ENCODE measurements at regions not wholly inside any gene's neighbourhood (a gene's known extent, or its start where the extent isn't known, plus 50 kb on each side); places are given as distances from the start of the nearest gene placed in this dataset.

- TF ChIP-seq CTCF (IDR thresholded peaks at IDR 0.05) (no peak), POLR2A (IDR thresholded peaks at IDR 0.05) (no peak), EP300 (IDR thresholded peaks at IDR 0.05) (no peak)
Measured at GRCh38 chr4:134144337-134144736, 57.3 kb downstream of the PABPC4L start.

Measured in ovary (tissue), 3 donors.